ENCODE measurements at regions not wholly inside any gene's neighbourhood (a gene's known extent, or its start where the extent isn't known, plus 50 kb on each side); places are given as distances from the start of the nearest gene placed in this dataset.

DNA sequence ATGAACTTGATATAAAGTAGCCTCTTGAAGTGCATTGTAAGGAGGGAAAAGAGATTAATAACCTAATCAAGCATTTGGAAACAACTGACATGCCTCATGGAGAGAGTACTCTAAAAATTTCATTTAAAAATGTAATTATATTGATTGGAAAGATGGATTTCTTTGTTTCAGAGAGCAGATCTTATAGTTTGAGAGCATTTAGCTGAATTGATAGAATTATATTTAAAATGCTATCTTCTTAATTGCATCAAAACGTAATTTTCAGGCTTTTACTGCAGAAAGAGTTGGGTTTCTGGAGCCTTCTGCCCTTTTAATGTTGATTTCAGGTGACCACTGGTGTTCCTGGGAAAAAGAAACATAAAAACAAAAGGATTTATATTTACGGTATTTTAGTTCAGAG is 130.6 kb downstream of the EDN3 start:
- H3K4me3 Mint-ChIP-seq, result no peak overlapping the region
- intact Hi-C loops (cut with micrococcal nuclease), result no loop called here

DNA sequence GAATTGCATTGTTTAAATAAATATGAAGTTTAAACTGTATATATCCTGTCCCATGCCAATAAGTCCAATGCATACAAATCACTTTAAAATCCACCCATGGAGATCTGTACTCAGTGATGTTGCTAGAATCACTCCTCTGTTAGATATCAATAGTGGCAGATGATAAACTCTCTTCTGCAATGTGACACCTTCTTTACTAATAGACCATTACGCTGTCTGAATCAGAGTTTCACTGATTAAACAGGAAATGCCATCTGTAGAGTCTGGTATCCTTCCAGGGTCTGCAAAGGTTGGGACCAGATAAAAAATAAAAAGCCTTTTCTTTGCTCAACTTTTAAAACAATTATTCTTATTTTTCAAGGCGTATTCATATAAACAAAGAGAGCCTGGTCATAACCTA is 134.5 kb downstream of the EDN3 start:
- Mint-ChIP-seq H3K27ac (no peak overlapping the region), H3K4me3 (no peak overlapping the region), H3K36me3 (ENCODE audit: low read depth) (no peaks in the 10 kb centered on the region), H3K4me1 (ENCODE audit: low read depth) (no peaks in the 10 kb centered on the region), H3K27me3 (no peaks in the 10 kb centered on the region), H3K9me3 (no peaks in the 10 kb centered on the region)
- intact Hi-C loops (cut with micrococcal nuclease), result no loop called here

More for the DNA sequence above, 130.6 kb downstream of the EDN3 start:
- Mint-ChIP-seq H3K9me3 (no peaks in the 10 kb centered on the region), H3K27ac (no peak overlapping the region), H3K4me1 (ENCODE audit: low read depth) (peaks cover 16% of the 10 kb centered on the region), H3K36me3 (ENCODE audit: low read depth) (no peaks in the 10 kb centered on the region), H3K27me3 (peaks cover 3% of the 10 kb centered on the region)

DNA sequence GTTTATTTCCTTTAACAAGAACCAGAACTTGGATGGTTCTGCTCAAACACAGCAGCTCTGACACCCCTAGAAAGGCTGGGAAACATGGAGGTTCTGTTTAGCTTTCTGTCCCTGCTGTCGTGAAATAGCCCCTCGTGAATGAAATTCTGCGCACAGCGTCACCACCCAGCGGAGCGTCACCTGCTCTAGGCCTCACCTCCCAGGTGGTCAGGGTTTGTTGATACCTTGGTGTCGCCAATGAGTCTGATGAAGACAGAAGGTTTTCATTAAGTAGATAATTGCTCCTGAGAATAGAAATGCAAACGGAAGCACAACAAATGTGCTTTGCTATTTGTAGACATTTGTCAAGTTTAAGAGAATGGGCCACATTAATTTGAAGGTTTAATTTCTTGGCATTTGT is 135.1 kb downstream of the EDN3 start:
- no peak overlapping the region for H3K4me3 Mint-ChIP-seq
- H3K27ac Mint-ChIP-seq, result no peak overlapping the region
- H3K4me1 Mint-ChIP-seq (ENCODE audit: low read depth), result no peaks in the 10 kb centered on the region
- intact Hi-C loops (cut with micrococcal nuclease), result no loop called here
- no peaks in the 10 kb centered on the region for H3K9me3 Mint-ChIP-seq
- H3K36me3 Mint-ChIP-seq (ENCODE audit: low read depth), result no peaks in the 10 kb centered on the region
- no peaks in the 10 kb centered on the region for H3K27me3 Mint-ChIP-seq

DNA sequence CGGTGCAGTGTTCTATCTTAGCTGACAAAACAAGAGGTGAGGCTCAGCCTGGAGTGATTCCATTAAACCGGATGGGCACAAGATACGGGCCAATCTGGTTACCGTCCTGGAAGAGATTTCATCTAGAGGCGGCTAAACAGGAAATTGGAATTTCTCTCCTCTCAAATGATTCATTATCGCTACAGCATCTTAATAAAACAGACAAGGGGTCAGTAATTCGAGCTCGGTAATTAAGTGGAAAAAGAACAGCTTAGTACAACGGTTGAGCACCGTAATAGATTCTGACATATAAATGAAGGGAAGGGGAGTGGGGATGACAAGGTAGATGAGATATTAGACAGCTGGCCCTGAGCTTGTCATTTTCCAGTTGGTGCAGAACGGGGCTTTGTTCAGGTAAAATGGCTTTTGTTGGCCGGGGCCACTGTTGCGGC is 137.2 kb downstream of the EDN3 start:
- intact Hi-C loops (cut with micrococcal nuclease), result no loop called here

DNA sequence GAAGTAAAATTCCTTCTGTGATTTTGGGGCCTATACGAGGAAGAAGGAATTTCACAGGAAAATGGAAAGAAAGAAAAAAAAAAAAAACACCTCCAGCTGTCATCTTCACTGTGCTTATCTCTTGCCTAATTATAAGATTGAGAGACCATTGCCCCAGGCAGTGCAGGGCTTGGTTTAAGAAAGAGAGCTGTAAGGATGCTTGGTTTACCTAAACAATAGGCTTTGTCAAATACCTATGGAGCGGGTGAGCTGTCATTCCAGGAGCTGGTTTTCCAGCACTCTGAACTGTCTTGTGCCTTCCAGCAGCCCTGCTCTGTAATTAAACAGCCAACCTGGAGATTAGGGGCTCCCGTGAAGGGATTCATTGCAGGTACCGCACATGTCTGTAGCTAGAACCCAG is 137.8 kb downstream of the EDN3 start:
- Mint-ChIP-seq H3K4me3 (no peak overlapping the region), H3K4me1 (ENCODE audit: low read depth) (no peaks in the 10 kb centered on the region), H3K9me3 (no peaks in the 10 kb centered on the region), H3K36me3 (ENCODE audit: low read depth) (no peaks in the 10 kb centered on the region), H3K27ac (no peak overlapping the region), H3K27me3 (peaks cover 11% of the 10 kb centered on the region)
- intact Hi-C loops (cut with micrococcal nuclease), result no loop called here

More for the DNA sequence above, 137.2 kb downstream of the EDN3 start:
- no peaks in the 10 kb centered on the region for H3K9me3 Mint-ChIP-seq
- H3K4me3 Mint-ChIP-seq, result no peak overlapping the region
- H3K27ac Mint-ChIP-seq, result no peak overlapping the region
- H3K27me3 Mint-ChIP-seq, result peaks cover 5% of the 10 kb centered on the region
- no peaks in the 10 kb centered on the region for H3K4me1 Mint-ChIP-seq (ENCODE audit: low read depth)
- H3K36me3 Mint-ChIP-seq (ENCODE audit: low read depth), result no peaks in the 10 kb centered on the region

DNA sequence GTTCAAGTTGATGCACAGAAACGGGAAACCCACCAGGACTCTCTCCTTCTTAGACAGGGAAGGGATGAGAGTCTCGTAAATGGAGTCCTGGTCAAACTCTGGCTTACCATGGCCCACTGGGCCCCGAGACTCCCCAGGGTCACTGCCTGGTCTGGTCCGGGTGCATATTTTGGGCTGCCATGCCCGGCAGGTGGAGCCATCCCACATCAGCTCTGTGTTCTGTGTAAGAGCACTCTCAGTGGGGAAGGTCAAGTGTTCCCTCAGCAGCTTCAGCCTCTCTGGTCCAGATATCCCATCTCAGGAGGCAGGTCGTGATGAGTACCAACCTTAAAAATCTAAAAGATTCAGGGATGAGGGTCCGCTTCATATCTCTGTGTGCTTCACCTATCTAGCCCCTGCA is 138.8 kb downstream of the EDN3 start:
- Mint-ChIP-seq H3K27me3 (peaks cover 20% of the 10 kb centered on the region), H3K9me3 (no peaks in the 10 kb centered on the region), H3K4me3 (no peak overlapping the region), H3K4me1 (ENCODE audit: low read depth) (no peaks in the 10 kb centered on the region), H3K36me3 (ENCODE audit: low read depth) (no peaks in the 10 kb centered on the region), H3K27ac (no peak overlapping the region)
- intact Hi-C loops (cut with micrococcal nuclease), result no loop called here

DNA sequence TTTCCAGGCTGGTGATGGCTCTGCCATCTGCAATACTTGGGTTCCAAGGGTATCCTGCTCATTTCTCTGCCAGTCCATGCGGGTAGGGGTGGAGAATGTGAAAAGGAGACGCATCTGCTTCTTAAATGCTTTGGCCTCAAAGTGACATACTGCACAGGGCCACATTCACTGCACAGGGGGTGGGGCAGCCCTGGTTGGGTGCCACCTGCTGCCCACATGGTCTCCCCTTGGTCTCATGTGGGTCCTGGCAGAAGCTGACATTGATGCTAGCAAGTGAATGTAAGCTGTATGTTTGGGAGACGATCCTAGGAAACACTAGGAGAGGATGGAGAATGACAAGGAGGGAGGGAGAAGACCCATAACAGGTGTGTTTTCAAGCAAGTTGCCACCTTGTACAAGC is 140.9 kb downstream of the EDN3 start:
- Mint-ChIP-seq H3K9me3 (no peaks in the 10 kb centered on the region), H3K27ac (no peak overlapping the region), H3K4me3 (no peak overlapping the region), H3K4me1 (ENCODE audit: low read depth) (no peaks in the 10 kb centered on the region), H3K27me3 (peaks cover 33% of the 10 kb centered on the region), H3K36me3 (ENCODE audit: low read depth) (no peaks in the 10 kb centered on the region)
- intact Hi-C loops (cut with micrococcal nuclease), result no loop called here

DNA sequence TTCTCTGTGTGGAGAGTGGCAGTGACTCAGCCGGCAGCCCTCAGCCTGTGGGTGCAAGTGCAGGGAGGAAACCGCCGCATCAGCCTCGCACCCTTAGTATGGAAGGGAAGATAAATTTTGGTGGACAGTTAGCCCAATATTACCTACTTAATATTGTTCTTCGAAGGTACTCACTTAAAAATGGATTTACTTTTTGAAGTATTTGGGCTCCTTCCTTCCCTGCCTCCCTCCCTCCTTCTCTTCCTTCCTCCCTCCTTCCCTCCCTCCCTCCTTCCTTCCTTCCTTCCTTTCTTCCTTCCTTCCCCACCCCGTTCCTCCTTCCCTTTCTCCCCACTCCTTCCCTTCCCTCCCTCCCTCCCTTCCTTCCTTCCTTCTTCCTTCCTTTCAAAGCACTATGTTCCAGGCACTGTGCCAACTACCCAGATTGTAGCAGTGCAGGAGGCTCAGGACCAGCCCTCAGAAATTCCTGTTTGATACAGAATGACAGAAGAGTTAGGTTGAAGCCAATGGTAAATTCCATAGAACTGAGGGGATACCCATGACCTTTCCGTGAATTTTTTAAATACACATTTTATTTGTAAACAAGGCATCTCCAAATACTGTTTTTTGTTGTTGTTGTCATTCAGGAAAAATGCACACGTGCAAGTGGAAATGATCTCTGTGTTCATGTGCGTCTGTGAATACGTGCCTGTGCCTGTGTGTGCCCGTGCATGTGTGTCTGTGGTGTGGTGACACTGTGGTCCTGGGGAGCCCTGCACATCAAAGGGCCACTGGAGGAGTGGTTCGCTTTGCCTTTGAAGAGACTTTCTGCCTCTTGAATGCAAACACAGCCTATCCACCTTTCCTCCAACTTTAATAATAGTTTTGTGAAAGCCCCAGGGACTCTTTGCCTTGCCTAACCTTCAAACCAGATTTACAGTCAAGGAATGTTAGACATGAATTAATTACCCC is 141.7 kb downstream of the EDN3 start:
- H3K4me3 Mint-ChIP-seq, result no peak overlapping the region
- no peaks in the 10 kb centered on the region for H3K9me3 Mint-ChIP-seq
- no peaks in the 10 kb centered on the region for H3K4me1 Mint-ChIP-seq (ENCODE audit: low read depth)
- no peaks in the 10 kb centered on the region for H3K36me3 Mint-ChIP-seq (ENCODE audit: low read depth)
- intact Hi-C loops (cut with micrococcal nuclease), result no loop called here
- H3K27ac Mint-ChIP-seq, result no peak overlapping the region
- peaks cover 39% of the 10 kb centered on the region for H3K27me3 Mint-ChIP-seq

DNA sequence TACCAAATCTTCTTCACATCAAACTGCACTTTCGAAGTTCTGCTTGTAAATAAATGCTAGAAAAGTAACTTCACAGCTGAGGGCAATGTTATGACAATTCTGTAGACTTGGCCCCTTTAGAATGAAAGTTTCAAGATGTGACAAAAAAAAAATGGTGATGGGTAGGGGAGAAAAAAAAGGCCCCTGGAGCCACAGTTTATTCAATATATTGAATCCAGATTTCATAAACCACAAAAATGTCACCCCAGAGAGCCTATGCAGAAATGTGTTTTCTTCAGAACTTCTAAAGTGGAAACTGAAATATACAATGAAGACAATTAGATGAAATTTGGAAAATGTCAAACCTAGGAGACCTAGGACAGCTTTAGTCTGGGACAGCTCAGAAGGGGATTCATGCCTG is 143.1 kb downstream of the EDN3 start:
- Mint-ChIP-seq H3K9me3 (no peaks in the 10 kb centered on the region), H3K4me1 (ENCODE audit: low read depth) (no peaks in the 10 kb centered on the region), H3K27me3 (peaks cover 46% of the 10 kb centered on the region), H3K4me3 (no peak overlapping the region), H3K27ac (no peak overlapping the region), H3K36me3 (ENCODE audit: low read depth) (no peaks in the 10 kb centered on the region)
- intact Hi-C loops (cut with micrococcal nuclease), result no loop called here

DNA sequence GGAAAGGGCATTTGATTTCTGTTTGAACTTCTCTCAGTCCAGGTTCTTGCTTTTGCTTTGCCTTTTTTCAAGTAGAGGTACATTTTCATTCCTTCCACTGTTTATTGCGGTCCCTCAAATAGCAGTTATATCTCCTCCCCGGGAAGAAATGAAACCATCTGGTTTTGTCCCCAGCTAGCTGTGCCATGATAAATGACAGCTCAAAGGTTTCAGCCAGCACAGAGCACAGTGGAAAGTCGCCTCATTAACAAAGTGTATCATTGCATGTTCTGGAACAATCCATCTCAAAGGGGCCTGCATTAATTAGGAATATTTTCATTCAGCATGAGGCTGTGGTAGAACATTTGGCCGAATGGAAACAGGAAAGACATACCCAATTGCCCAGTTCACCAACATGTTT is 146.0 kb downstream of the EDN3 start:
- H3K36me3 Mint-ChIP-seq (ENCODE audit: low read depth), result no peaks in the 10 kb centered on the region
- H3K4me3 Mint-ChIP-seq, result no peak overlapping the region
- H3K27me3 Mint-ChIP-seq, result peaks cover 55% of the 10 kb centered on the region
- no peaks in the 10 kb centered on the region for H3K4me1 Mint-ChIP-seq (ENCODE audit: low read depth)
- no peaks in the 10 kb centered on the region for H3K9me3 Mint-ChIP-seq
- H3K27ac Mint-ChIP-seq, result no peak overlapping the region
- intact Hi-C loops (cut with micrococcal nuclease), result no loop called here

DNA sequence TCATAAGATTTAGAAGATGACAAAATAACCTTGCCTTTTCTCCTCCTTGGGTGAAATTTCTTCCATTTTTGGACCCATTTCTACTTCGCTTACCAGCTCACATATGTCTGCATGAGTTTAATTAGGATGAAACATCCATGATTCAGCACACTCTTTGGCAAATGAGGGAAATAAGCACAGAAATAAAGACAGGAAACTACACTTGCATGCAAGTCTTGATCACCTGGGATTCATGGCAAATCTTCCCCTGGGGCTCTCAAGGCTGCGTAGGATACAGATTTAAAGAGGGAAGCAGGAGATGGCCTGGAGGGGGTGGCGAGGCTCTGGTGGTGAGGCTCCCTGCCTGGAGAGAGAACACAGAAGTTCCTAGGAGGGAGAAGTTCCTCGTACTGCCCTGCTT is 147.8 kb downstream of the EDN3 start:
- Mint-ChIP-seq H3K9me3 (no peaks in the 10 kb centered on the region), H3K27me3 (peaks cover 45% of the 10 kb centered on the region), H3K36me3 (ENCODE audit: low read depth) (no peaks in the 10 kb centered on the region), H3K4me1 (ENCODE audit: low read depth) (no peaks in the 10 kb centered on the region), H3K4me3 (no peak overlapping the region), H3K27ac (no peak overlapping the region)
- intact Hi-C loops (cut with micrococcal nuclease), result no loop called here

DNA sequence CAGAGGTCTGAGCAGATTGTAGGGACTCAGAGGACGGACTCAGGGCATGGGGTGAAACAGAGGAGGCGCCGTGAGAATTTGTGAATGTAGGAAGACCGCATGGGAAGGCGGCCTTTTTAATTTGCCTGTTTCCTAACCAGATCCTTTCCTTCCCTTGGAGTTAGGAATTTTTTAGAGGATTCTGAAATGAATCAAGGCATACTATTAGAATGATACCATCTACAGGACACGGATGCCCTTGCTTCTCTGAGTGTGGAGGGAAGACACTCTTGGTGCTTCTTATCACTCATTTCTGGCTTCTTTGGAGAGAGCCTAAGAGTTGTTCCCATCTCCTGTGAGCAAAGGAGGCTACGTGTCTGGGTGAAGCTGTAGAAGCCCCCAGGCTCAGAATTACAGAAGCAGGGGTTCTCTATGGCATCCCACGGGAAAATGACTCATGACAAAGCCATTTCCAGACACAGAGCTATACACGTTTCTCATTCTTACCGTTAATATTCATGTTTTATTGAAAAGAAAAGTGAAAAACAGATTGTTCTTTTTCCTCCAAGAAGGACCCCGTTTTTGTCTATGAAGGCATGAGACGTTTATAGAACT is 148.5 kb downstream of the EDN3 start:
- H3K4me3 Mint-ChIP-seq, result no peak overlapping the region
- H3K4me1 Mint-ChIP-seq (ENCODE audit: low read depth), result no peaks in the 10 kb centered on the region
- H3K36me3 Mint-ChIP-seq (ENCODE audit: low read depth), result no peaks in the 10 kb centered on the region
- intact Hi-C loops (cut with micrococcal nuclease), result no loop called here
- H3K27ac Mint-ChIP-seq, result no peak overlapping the region
- no peaks in the 10 kb centered on the region for H3K9me3 Mint-ChIP-seq
- H3K27me3 Mint-ChIP-seq, result peaks cover 39% of the 10 kb centered on the region

DNA sequence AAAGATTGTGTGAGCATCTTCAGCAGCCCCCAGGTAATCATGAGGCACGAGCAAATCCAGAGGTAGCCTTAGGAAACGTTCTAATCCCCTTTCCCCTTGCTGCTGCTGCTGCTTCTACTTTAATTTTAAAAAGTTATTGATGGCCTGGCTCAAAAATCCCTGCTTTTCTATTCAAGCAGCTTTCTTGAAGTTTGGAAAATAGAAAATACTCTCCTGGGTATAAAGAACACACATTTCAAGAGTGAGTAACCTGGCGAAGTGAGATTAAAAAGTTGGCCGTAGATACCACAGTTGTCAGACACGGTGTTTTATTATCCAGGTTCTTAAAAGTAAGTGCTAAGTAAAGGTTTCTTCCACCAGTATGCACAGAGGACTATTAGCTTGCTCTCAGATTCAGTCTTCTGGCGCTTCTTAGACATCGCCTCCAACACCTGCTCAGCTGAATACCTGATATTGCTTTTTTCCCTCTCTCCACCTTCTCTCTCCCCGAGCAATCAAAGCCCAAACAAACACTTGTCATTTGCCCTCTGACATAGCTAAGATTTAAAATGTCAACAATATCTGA is 150.7 kb downstream of the EDN3 start:
- H3K36me3 Mint-ChIP-seq (ENCODE audit: low read depth), result no peaks in the 10 kb centered on the region
- peaks cover 26% of the 10 kb centered on the region for H3K27me3 Mint-ChIP-seq
- H3K27ac Mint-ChIP-seq, result no peak overlapping the region
- H3K9me3 Mint-ChIP-seq, result no peaks in the 10 kb centered on the region
- intact Hi-C loops (cut with micrococcal nuclease), result no loop called here
- H3K4me3 Mint-ChIP-seq, result no peak overlapping the region
- no peaks in the 10 kb centered on the region for H3K4me1 Mint-ChIP-seq (ENCODE audit: low read depth)

DNA sequence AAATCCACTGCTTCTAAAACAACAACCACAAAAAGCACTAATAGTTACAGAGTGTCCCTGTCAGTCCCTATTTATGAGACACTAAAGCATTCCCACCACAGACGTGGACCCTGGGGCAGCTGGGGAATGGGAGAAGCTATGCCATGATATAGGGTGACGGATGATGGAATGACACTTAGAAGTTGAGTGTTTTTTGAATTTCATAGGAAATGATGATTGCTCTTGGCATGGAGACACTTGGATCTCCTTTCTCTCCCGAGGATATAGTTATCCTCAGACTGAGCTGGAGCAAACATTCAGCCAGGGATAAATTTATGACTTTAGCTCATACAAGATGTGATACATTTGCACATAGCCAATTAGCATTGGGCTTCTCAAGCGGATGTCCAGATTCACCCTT is 151.2 kb downstream of the EDN3 start:
- Mint-ChIP-seq H3K27ac (no peak overlapping the region), H3K4me3 (no peak overlapping the region), H3K9me3 (no peaks in the 10 kb centered on the region), H3K4me1 (ENCODE audit: low read depth) (no peaks in the 10 kb centered on the region), H3K27me3 (peaks cover 25% of the 10 kb centered on the region), H3K36me3 (ENCODE audit: low read depth) (no peaks in the 10 kb centered on the region)
- intact Hi-C loops (cut with micrococcal nuclease), result no loop called here

Measured in dendritic cell treated with granulocyte-macrophage colony-stimulating factor and Interleukin-4, amounts not matched to agents 40 ng/mL and 50 ng/mL, for 4 days (primary cell).